Adrenal gland (tissue), 9 donors: ENCODE measurements at regions not wholly inside any gene's neighbourhood (a gene's known extent, or its start where the extent isn't known, plus 50 kb on each side); places are given as distances from the start of the nearest gene placed in this dataset.

Experiments
- DNase-seq, 7 donors: peaks; one replicate each; pipeline ENCODE4 v3.0.0-alpha.2; 2019 to 2020
- H3K27ac ChIP-seq, 5 donors: fragments of 200-600 bp; sonication (generic) in 4 of 5; 1 replicate in 3 of 5; 2 replicates in 2 of 5; pipeline versions ENCODE4 v1.5.1 to v1.8.0; 2016 to 2020; ENCODE audit warnings: mild to moderate bottlenecking in 1 of 5
- H3K27me3 ChIP-seq: fragments of 200-600 bp; 2 replicates; pipeline ENCODE4 v1.8.0; 2021
- H3K36me3 ChIP-seq, 2 donors: fragments of 200-600 bp; replicated peaks in 1 of 2; 1 replicate in 1 of 2; 2 replicates in 1 of 2; pipeline versions ENCODE4 v1.5.1 to v1.8.0; 2018 to 2022
- H3K4me1 ChIP-seq, 2 donors: fragments of 200-600 bp; replicated peaks in 1 of 2; 1 replicate in 1 of 2; 2 replicates in 1 of 2; pipeline versions ENCODE4 v1.5.1 to v1.8.0; 2018 to 2021
- H3K4me3 ChIP-seq, 4 donors: fragments of 200-600 bp; sonication (generic) in 3 of 4; one replicate each; pipeline ENCODE4 v1.5.1; 2016 to 2018
- H3K9me3 ChIP-seq, 3 donors: fragments of 200-600 bp; sonication (generic) in 1 of 3; replicated peaks in 1 of 3; 1 replicate in 2 of 3; 2 replicates in 1 of 3; pipeline versions ENCODE4 v1.5.1 to v1.8.0; 2016 to 2021
- POLR2A ChIP-seq, 2 donors: fragments of 450-650 bp; IDR thresholded peaks; one replicate each; pipeline ENCODE4 v1.6.1; 2017; ENCODE audit warnings: antibody characterized with exemption in 2 of 2, mild to moderate bottlenecking in 2 of 2, moderate library complexity in 1 of 2
- WGBS, 4 donors: extraction: QIAGEN DNeasy Blood & Tissue Kit in 2 of 4; methylation state at CpG; one replicate each; pipeline versions ENCODE4 v1.1.5 to v1.1.7; 2013 to 2017; 5-methylcytosine and 5-hydroxymethylcytosine counted together
- intact Hi-C, 2 donors: fragments of 100-400 bp; cut with DNase I; formaldehyde crosslinking; loops; one replicate each; pipeline versions ENCODE4 v1.14.1 to v1.15.0; 2022 to 2023
- TF ChIP-seq, protein P1 (sequence below), 6 experiments: fragments of 450-650 bp in 4 of 6; fragments of 200-600 bp in 2 of 6; sonication (generic) in 1 of 6; IDR thresholded peaks; 1 replicate in 5 of 6; 2 replicates in 1 of 6; pipeline versions ENCODE4 v1.5.1 to v1.8.0; 2016 to 2021; ENCODE audit warnings: antibody characterized with exemption in 6 of 6, mild to moderate bottlenecking in 2 of 6, moderate library complexity in 1 of 6
- donor health status: healthy with polysubstance abuse.
- donor health status: Bipolar disorder and iron deficiency.
- donor health status: DM: yes; HTN: yes; CAD: no.
- donor health status: DM: no; HTN: no; CAD: no.
- donor health status: DM: no; HTN: no; CAD: no.

DNA sequence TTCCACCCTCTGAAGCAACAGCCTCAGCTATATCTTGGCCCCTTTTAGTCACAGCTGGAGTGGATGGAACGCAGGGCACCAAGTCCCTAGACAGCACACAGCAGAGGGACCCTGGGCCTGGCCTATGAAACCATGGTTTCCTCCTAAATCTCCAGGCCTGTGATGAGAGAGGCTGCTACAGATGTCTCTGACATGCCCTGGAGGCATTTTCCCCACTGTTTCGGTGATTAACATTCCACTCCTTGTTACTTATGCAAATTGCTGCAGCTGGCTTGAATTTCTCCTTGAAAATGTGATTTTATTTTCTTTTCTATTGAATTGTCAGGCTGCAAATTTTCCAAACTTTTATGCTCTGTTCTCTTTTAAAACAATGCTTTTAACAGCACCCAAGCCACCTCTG is 384.8 kb downstream of the PRR16 start:
- intact Hi-C loops, result no loop called here
- no peak for DNase-seq
- H3K27me3 ChIP-seq, result no peaks in the 10 kb centered on the region
- H3K36me3 ChIP-seq, result no peaks in the 10 kb centered on the region
- no peak overlapping the region for H3K4me3 ChIP-seq
- H3K4me1 ChIP-seq, result no peaks in the 10 kb centered on the region
- 30 to 78% (median 69%) methylated on average over 1 to 2 of the region's 2 CpGs for WGBS, 4 donors
- no peaks in the 10 kb centered on the region for H3K9me3 ChIP-seq
- no peak overlapping the region for H3K27ac ChIP-seq
- TF ChIP-seq POLR2A (IDR thresholded peaks at IDR 0.05), result no peak
- TF ChIP-seq, protein P1, sequence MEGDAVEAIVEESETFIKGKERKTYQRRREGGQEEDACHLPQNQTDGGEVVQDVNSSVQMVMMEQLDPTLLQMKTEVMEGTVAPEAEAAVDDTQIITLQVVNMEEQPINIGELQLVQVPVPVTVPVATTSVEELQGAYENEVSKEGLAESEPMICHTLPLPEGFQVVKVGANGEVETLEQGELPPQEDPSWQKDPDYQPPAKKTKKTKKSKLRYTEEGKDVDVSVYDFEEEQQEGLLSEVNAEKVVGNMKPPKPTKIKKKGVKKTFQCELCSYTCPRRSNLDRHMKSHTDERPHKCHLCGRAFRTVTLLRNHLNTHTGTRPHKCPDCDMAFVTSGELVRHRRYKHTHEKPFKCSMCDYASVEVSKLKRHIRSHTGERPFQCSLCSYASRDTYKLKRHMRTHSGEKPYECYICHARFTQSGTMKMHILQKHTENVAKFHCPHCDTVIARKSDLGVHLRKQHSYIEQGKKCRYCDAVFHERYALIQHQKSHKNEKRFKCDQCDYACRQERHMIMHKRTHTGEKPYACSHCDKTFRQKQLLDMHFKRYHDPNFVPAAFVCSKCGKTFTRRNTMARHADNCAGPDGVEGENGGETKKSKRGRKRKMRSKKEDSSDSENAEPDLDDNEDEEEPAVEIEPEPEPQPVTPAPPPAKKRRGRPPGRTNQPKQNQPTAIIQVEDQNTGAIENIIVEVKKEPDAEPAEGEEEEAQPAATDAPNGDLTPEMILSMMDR (IDR thresholded peaks at IDR 0.05), result no peak

DNA sequence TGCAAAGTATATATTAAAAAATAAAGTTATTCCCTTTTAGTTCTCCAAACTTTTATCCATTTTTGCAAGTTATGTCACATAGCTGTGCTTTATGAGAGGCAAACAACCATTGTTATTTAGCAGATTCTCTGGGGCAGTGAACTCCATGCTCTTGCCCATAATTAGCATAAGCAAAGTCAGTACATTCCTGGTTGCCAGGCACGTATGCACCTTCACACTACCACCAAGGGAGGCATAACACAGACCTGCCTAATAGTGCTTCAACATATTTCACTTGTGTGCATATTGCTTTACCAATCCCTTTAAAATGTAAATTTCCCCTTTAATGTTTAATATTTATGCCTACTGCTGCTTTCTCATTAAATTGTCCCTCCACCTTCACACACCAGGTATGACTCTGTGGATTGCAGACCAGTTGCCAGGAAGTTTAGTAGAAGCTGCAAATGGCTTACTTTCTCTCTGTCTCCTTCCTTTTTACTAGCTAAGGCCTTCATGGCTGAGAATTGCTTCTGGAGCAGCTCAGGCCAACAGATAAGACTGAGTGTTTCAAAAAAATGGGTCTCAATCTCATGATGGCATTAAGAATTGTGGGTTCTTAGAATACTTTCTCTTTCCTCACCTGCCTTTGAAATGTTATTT is 388.2 kb downstream of the PRR16 start:
- Histone ChIP-seq H3K4me1 (no peaks in the 10 kb centered on the region), H3K4me3 (no peak overlapping the region), H3K9me3 (no peaks in the 10 kb centered on the region), H3K27ac (no peak overlapping the region), H3K27me3 (no peaks in the 10 kb centered on the region), H3K36me3 (no peaks in the 10 kb centered on the region)
- intact Hi-C loops, result no loop called here
- no peak for DNase-seq
- 55 to 68% (median 66%) methylated on average over 1 of the region's 1 CpG for WGBS, 4 donors
- TF ChIP-seq POLR2A (IDR thresholded peaks at IDR 0.05), result no peak
- TF ChIP-seq, protein P1 (IDR thresholded peaks at IDR 0.05), result no peak

DNA sequence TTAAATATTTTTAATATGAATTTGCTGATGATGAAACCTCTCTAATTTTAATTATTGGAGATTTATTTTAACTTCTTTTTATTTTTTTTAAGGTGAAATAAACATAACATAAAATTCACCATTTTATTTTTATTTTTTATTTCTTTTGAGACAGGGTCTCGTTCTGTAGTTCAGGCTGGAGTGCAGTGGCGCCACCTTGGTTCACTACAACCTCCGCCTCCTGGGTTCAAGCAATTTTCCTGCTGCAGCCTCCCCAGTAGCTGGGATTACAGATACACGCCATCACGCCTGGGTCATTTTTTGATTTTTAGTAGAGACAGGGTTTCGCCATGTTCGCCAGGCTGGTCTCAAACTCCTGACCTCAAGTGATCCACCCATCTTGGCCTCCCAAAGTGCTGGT is 402.9 kb downstream of the PRR16 start:
- Histone ChIP-seq H3K4me1 (no peaks in the 10 kb centered on the region), H3K4me3 (no peak overlapping the region), H3K27me3 (no peaks in the 10 kb centered on the region), H3K36me3 (no peaks in the 10 kb centered on the region), H3K27ac (no peak overlapping the region), H3K9me3 (no peaks in the 10 kb centered on the region)
- no peak for DNase-seq
- 87 to 92% (median 89%) methylated on average over 7 of the region's 7 CpGs for WGBS, 4 donors
- intact Hi-C loops, result no loop called here
- no peak for TF ChIP-seq POLR2A (IDR thresholded peaks at IDR 0.05)
- TF ChIP-seq, protein P1 (IDR thresholded peaks at IDR 0.05), result no peak

DNA sequence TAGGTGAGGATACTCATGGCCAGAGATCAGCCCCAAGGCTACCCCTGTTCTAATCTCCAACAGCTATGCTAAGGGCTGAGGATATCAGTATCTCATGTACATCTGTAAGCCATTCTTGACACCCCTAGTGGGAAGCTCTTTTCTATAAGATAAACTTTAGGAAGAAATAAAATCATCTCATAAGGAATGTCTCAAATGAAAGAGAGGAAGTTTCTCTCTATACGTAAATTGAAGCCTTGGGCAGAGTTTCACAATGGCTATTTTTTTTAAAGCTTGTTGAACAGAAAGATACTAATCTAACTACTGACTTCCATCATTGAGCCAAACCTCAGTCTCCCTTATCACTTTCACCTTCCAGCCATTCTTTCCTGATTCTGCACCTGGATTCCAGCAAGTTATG is 405.7 kb downstream of the PRR16 start:
- H3K27me3 ChIP-seq, result no peaks in the 10 kb centered on the region
- intact Hi-C loops, result no loop called here
- DNase-seq, result no peak
- H3K27ac ChIP-seq, result no peak overlapping the region
- H3K4me1 ChIP-seq, result no peaks in the 10 kb centered on the region
- H3K36me3 ChIP-seq, result no peaks in the 10 kb centered on the region
- WGBS, 4 donors, result 76 to 87% (median 85%) methylated on average over 1 of the region's 1 CpG
- H3K4me3 ChIP-seq, result no peak overlapping the region
- H3K9me3 ChIP-seq, result no peaks in the 10 kb centered on the region
- TF ChIP-seq, protein P1 (IDR thresholded peaks at IDR 0.05), result no peak
- no peak for TF ChIP-seq POLR2A (IDR thresholded peaks at IDR 0.05)
